GM21526 (cell line): ENCODE measurements at regions not wholly inside any gene's neighbourhood (a gene's known extent, or its start where the extent isn't known, plus 50 kb on each side); places are given as distances from the start of the nearest gene placed in this dataset.

Experiments
- ATAC-seq: cut with Tn5 transposase; IDR thresholded peaks from one replicate; pipeline ENCODE4 v1.9.1; 2021; ENCODE audit warnings: moderate library complexity; ENCODE audit not compliant: unreplicated experiment, low FRiP score

GRCh38 chr2:56688661-56689060 is 504.9 kb downstream of the CCDC85A start:
- ATAC-seq = no peak

GRCh38 chr2:56693501-56693900 is 509.7 kb downstream of the CCDC85A start:
- no peak for ATAC-seq

GRCh38 chr2:56703001-56703400 is 519.2 kb downstream of the CCDC85A start:
- ATAC-seq = no peak

- no peak for ATAC-seq
Measured at GRCh38 chr2:56705713-56706112, 521.9 kb downstream of the CCDC85A start.

GRCh38 chr2:56707218-56707617 is 523.4 kb downstream of the CCDC85A start:
- ATAC-seq = no peak

GRCh38 chr2:56707650-56708049 is 523.9 kb downstream of the CCDC85A start:
- ATAC-seq = no peak

- no peak for ATAC-seq
Measured at GRCh38 chr2:56709181-56709580, 525.4 kb downstream of the CCDC85A start.

- no peak for ATAC-seq
Measured at GRCh38 chr2:56713161-56713676, 529.4 kb downstream of the CCDC85A start.

GRCh38 chr2:56713978-56714377 is 530.2 kb downstream of the CCDC85A start:
- ATAC-seq = no peak

GRCh38 chr2:56714400-56714799 is 530.6 kb downstream of the CCDC85A start:
- ATAC-seq = no peak

GRCh38 chr2:56715683-56716082 is 531.9 kb downstream of the CCDC85A start:
- ATAC-seq = no peak

- ATAC-seq = no peak
Measured at GRCh38 chr2:56718413-56718812, 534.6 kb downstream of the CCDC85A start.

- ATAC-seq = no peak
Measured at GRCh38 chr2:56729212-56729611, 545.4 kb downstream of the CCDC85A start.

- ATAC-seq = no peak
Measured at GRCh38 chr2:56732946-56733345, 549.2 kb downstream of the CCDC85A start.

GRCh38 chr2:56739413-56739812 is 555.6 kb downstream of the CCDC85A start:
- ATAC-seq = no peak

- ATAC-seq = no peak
Measured at GRCh38 chr2:56741601-56742102, 557.9 kb downstream of the CCDC85A start.

- ATAC-seq = no peak
Measured at GRCh38 chr2:56743807-56744206, 560.0 kb downstream of the CCDC85A start.

- peak; percentile 58 for ATAC-seq
Measured at GRCh38 chr2:56749152-56749752, 565.5 kb downstream of the CCDC85A start.

- no peak for ATAC-seq
Measured at GRCh38 chr2:56753182-56753581, 569.4 kb downstream of the CCDC85A start.

GRCh38 chr2:56754066-56754615 is 570.4 kb downstream of the CCDC85A start:
- no peak for ATAC-seq

GRCh38 chr2:56754627-56755026 is 570.8 kb downstream of the CCDC85A start:
- no peak for ATAC-seq

- ATAC-seq = no peak
Measured at GRCh38 chr2:56757884-56758545, 574.2 kb downstream of the CCDC85A start.
